ENCODE measurements at regions not wholly inside any gene's neighbourhood (a gene's known extent, or its start where the extent isn't known, plus 50 kb on each side); places are given as distances from the start of the nearest gene placed in this dataset.

GRCh38 chr3:130838898-130839600 lies 54.8 kb upstream of the ATP2C1 start:
- no peak for TF ChIP-seq EP300 (IDR thresholded peaks at IDR 0.05; ENCODE audit: low read depth)
- no peak for TF ChIP-seq CTCF (IDR thresholded peaks at IDR 0.05)
- TF ChIP-seq POLR2AphosphoS5 (IDR thresholded peaks at IDR 0.05) = no peak
- no peak for TF ChIP-seq POLR2A (IDR thresholded peaks at IDR 0.05)
- H3K27me3 ChIP-seq = no peaks in the 10 kb centered on the region
- no peak overlapping the region for H3K27ac ChIP-seq
- H3K9me3 ChIP-seq = no peaks in the 10 kb centered on the region
- no peak for DNase-seq
- H3K4me3 ChIP-seq = no peak overlapping the region
- peaks cover 0 to 7% (median 2%) of the 10 kb centered on the region in 4 donors for H3K4me1 ChIP-seq
- WGBS, 2 donors (ENCODE audit: low coverage in 1 of 2) = 65 to 67% methylated on average over 2 of the region's 2 CpGs
- in situ Hi-C loops (cut with MboI; ENCODE audit: low pct_ligation_motif_present in 1 of 4, low pct_unique_long_range_greater_than_20kb in 1 of 4, low sequenced_read_pairs in 3 of 4) = no loop called here
- no peaks in the 10 kb centered on the region for H3K36me3 ChIP-seq
- intact Hi-C loops (cut with DNase I; ENCODE audit: low total_unique reads) = no loop called here

GRCh38 chr3:130839813-130840212 lies 54.1 kb upstream of the ATP2C1 start:
- H3K27me3 ChIP-seq = no peaks in the 10 kb centered on the region
- H3K4me3 ChIP-seq = no peak overlapping the region
- no peaks in the 10 kb centered on the region for H3K36me3 ChIP-seq
- in situ Hi-C loops (cut with MboI; ENCODE audit: low pct_ligation_motif_present in 1 of 4, low pct_unique_long_range_greater_than_20kb in 1 of 4, low sequenced_read_pairs in 3 of 4) (no loop called here), intact Hi-C loops (cut with DNase I; ENCODE audit: low total_unique reads) (no loop called here)
- WGBS, 2 donors (ENCODE audit: low coverage in 1 of 2) = 11 to 37% methylated on average over 1 to 4 of the region's 4 CpGs
- no peak for TF ChIP-seq POLR2AphosphoS5 (IDR thresholded peaks at IDR 0.05)
- TF ChIP-seq EP300 (IDR thresholded peaks at IDR 0.05; ENCODE audit: low read depth) = no peak
- no peak overlapping the region for H3K27ac ChIP-seq
- H3K9me3 ChIP-seq = no peaks in the 10 kb centered on the region
- peaks cover 0 to 7% (median 2%) of the 10 kb centered on the region in 4 donors for H3K4me1 ChIP-seq
- DNase-seq = no peak

- whole genome bisulfite sequencing, 2 donors (ENCODE audit: low coverage in 1 of 2) = 64 to 69% methylated on average over 2 of the region's 2 CpGs
- Histone ChIP-seq H3K4me3 (no peak overlapping the region), H3K36me3 (no peaks in the 10 kb centered on the region), H3K27ac (no peak overlapping the region), H3K9me3 (no peaks in the 10 kb centered on the region), H3K4me1 (peaks cover 0 to 7% (median 2%) of the 10 kb centered on the region in 4 donors), H3K27me3 (no peaks in the 10 kb centered on the region)
- no peak for TF ChIP-seq POLR2AphosphoS5 (IDR thresholded peaks at IDR 0.05)
- no peak for TF ChIP-seq CTCF (IDR thresholded peaks at IDR 0.05)
- TF ChIP-seq EP300 (IDR thresholded peaks at IDR 0.05; ENCODE audit: low read depth) = no peak
- TF ChIP-seq POLR2A (IDR thresholded peaks at IDR 0.05) = no peak
- intact Hi-C loops (cut with DNase I; ENCODE audit: low total_unique reads) = no loop called here
- in situ Hi-C loops (cut with MboI; ENCODE audit: low pct_ligation_motif_present in 1 of 4, low pct_unique_long_range_greater_than_20kb in 1 of 4, low sequenced_read_pairs in 3 of 4) = no loop called here
- DNase-seq = no peak
Measured at GRCh38 chr3:130841357-130841756, 52.5 kb upstream of the ATP2C1 start.

- no peak for DNase-seq
- no peak overlapping the region for H3K4me3 ChIP-seq
- in situ Hi-C loops (cut with MboI; ENCODE audit: low pct_ligation_motif_present in 1 of 4, low pct_unique_long_range_greater_than_20kb in 1 of 4, low sequenced_read_pairs in 3 of 4) = no loop called here
- H3K9me3 ChIP-seq = no peaks in the 10 kb centered on the region
- no peak for TF ChIP-seq EP300 (IDR thresholded peaks at IDR 0.05; ENCODE audit: low read depth)
- TF ChIP-seq CTCF (IDR thresholded peaks at IDR 0.05) = no peak
- no peak for TF ChIP-seq POLR2A (IDR thresholded peaks at IDR 0.05)
- TF ChIP-seq POLR2AphosphoS5 (IDR thresholded peaks at IDR 0.05) = no peak
- H3K27ac ChIP-seq = no peak overlapping the region
- H3K27me3 ChIP-seq = no peaks in the 10 kb centered on the region
- intact Hi-C loops (cut with DNase I; ENCODE audit: low total_unique reads) = no loop called here
- H3K4me1 ChIP-seq = peaks cover 0 to 7% (median 2%) of the 10 kb centered on the region in 4 donors
- H3K36me3 ChIP-seq = no peaks in the 10 kb centered on the region
- WGBS, 2 donors (ENCODE audit: low coverage in 1 of 2) = 56% methylated on average over 1 of the region's 1 CpG; no CpG with 5 or more reads in 1 of the 2 donors
Measured at GRCh38 chr3:130843441-130843840, 50.4 kb upstream of the ATP2C1 start.
